GM10248 (cell line): ENCODE measurements at regions not wholly inside any gene's neighbourhood (a gene's known extent, or its start where the extent isn't known, plus 50 kb on each side); places are given as distances from the start of the nearest gene placed in this dataset.

Source experiments
- CTCF ChIA-PET: fragments of 300-600 bp; sonication (Branson Sonifier 250); formaldehyde crosslinking; extraction: SDS; loops from one replicate; lab custom pipeline; 2021; ENCODE audit warnings: antibody characterized with exemption; lab: Yijun Ruan, JAX
- POLR2A ChIA-PET: fragments of 350-650 bp; sonication (Branson Sonifier 250); formaldehyde crosslinking; extraction: SDS; loops from one replicate; lab custom pipeline; 2020; ENCODE audit warnings: antibody characterized with exemption; lab: Yijun Ruan, JAX
- DNase-seq: peaks from one replicate; pipeline ENCODE4 v3.0.0; 2012; ENCODE audit errors: extremely low spot score
- TF ChIP-seq, protein P1 (sequence below): IDR thresholded peaks from 2 replicates; pipeline ENCODE4 v1.5.1; 2012; ENCODE audit warnings: mild to moderate bottlenecking, low read depth; ENCODE audit errors: extremely low read depth, missing control alignments, control extremely low read depth

DNA sequence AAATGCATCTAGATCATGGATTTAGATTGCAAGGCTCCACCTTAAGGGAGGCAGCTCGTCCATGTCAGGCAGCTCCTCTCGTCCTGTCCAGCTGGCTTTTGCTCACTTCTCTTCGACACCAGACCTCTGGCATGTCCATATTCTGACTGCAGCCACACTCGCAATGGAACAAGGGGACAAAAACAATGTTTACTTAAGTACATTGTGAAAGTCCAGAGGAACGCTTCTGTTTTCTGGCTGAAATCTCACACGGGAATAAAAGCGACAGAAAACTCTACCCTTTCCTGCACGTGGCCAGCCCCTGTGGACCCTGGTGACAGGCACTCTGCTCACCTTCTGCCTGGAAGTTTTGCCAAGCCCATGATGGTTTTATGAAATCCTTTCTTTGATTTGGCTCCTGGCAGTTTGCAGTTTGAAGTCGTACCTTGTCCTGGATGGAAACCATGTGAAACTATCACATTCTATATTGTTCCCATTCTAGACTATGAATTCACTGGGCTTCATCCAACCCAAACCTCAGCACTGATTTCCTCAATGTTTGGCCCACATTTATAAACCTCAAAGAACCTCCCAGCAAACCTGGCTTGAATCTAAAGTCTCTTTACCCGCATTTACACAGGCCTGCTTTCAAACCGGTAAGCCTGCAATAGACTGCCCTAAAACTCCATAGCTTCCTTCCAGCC, 134.3 kb upstream of the PIEZO2 start:
- ChIA-PET CTCF (interaction anchor here (2.5 kb wide), 1 partner anchor 27 kb away, joined by 5 read pairs; no protein-coding TSS in a partner anchor), POLR2A (no interaction called here)
- TF ChIP-seq, protein P1, sequence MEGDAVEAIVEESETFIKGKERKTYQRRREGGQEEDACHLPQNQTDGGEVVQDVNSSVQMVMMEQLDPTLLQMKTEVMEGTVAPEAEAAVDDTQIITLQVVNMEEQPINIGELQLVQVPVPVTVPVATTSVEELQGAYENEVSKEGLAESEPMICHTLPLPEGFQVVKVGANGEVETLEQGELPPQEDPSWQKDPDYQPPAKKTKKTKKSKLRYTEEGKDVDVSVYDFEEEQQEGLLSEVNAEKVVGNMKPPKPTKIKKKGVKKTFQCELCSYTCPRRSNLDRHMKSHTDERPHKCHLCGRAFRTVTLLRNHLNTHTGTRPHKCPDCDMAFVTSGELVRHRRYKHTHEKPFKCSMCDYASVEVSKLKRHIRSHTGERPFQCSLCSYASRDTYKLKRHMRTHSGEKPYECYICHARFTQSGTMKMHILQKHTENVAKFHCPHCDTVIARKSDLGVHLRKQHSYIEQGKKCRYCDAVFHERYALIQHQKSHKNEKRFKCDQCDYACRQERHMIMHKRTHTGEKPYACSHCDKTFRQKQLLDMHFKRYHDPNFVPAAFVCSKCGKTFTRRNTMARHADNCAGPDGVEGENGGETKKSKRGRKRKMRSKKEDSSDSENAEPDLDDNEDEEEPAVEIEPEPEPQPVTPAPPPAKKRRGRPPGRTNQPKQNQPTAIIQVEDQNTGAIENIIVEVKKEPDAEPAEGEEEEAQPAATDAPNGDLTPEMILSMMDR = no peak
- DNase-seq = no peak

DNA sequence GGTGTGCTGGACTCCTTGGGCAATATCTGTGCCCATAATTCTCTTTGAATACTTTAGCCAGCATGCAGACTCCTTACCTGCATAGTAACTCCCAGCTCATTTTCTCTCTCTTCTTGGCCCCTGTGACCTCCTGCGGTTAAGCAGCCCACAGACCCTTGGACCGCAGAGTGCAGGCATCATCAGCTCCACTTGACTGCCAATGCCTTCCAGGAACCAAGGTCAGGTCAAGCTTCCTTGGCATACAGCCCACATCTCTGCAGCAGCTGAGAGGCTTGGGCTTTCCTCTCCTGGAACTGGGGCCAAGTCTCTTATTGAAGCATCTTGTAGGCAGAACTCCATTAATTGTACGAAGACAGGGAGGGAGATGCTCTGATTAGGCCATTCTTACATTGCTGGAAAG, 130.1 kb upstream of the PIEZO2 start:
- TF ChIP-seq, protein P1 = no peak
- CTCF ChIA-PET = interaction anchor here (1.2 to 1.7 kb wide), 2 partner anchors 11 kb away, joined by 3 to 4 read pairs; no protein-coding TSS in a partner anchor
- POLR2A ChIA-PET = no interaction called here
- DNase-seq = no peak

DNA sequence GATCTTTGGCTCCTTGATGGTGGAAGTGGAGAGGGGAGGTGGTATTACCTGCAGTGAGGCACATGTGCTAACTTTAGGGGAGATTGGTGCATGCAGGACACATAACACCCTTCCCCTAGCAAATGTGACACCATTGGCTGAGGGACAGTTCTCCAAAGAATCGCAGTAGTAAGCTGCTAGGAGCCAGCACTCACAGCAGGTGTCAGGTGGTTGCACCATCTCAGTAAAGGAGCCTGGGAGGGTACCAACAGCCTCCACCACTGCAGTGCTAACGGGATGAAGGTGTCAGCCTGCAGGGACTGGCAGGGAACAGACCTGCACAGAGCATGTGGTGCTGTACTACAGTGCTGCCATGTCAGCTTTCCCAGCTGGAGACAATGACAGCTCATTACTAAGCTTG, 127.3 kb upstream of the PIEZO2 start:
- DNase-seq = no peak
- ChIA-PET CTCF (no interaction called here), POLR2A (no interaction called here)
- TF ChIP-seq, protein P1 = no peak

DNA sequence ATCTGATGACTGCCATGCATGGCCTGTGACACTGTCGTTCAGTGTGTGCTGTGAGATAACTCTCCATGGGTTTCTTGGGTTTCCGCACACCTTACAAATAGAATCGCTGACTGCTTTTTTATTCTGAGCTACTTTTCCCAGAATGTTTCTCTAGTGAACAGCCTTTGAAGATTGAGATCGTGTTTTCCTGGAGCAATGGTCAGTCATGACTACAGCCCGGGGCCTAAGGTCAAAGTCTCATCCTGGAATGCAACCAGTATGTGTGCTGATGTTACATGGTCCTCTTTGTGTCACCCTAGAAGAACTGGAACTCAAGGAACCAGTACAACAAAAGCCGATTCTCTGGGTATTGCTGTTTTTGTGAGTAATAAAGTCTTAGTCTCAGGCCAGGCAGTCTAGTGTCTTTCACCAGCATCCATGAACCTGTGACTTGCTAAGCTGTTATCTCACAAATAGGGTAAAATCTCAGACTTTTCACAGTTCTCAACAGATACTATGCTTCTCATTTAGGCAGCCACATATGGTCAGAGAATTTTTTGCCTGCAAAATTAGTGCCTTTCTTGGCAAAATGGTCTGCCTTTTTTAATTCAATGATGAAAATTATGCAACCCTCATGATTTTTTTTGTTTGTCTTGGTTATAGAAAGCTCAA, 124.9 kb upstream of the PIEZO2 start:
- POLR2A ChIA-PET = no interaction called here
- CTCF ChIA-PET = interaction anchor here (0.6 to 1.6 kb wide), 3 partner anchors 9 to 245 kb away, joined by 3 to 5 read pairs (median 3); no protein-coding TSS in a partner anchor
- TF ChIP-seq, protein P1 = no peak

DNA sequence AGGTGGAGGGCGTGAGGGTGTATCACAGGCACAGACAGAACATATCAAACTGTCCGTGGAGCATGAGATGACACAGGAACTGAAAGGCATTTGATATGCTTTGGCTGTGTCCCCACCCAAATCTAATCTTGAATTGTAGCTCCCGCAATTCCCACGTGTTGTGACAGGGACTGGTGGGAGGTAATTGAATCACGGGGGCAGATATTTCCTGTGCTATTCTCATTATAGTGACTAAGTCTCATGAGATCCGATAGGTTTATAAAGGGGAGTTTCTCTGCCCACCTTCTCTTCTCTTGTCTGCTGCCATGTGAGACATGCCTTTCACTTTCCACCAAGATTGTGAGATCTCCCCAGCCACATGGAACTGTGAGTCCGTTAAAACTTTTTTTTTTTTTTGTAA, 123.1 kb upstream of the PIEZO2 start:
- ChIA-PET CTCF (interaction anchor here (1.0 kb wide), 1 partner anchor 22 kb away, joined by 5 read pairs; no protein-coding TSS in a partner anchor), POLR2A (no interaction called here)
- no peak for DNase-seq
- TF ChIP-seq, protein P1 = no peak

More for the DNA sequence above, 124.9 kb upstream of the PIEZO2 start:
- no peak for DNase-seq

DNA sequence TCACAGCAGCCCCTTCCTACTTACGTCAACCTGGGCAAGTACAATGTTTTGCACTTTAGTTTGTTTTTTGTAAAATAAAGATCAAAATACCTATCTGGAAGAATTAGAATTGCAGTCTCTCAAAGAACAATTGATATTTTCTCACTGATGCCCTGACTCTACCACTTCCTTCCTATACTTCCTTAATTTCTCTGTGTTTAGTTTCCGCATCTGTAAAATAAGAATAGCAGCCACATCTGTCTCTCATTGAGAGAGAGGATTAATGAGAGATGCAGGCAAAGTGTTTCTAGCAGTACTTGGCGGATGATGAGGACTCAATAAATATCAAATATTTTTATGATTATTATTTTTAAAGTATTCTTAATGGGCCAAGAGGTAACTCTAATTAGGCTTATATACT, 122.6 kb upstream of the PIEZO2 start:
- DNase-seq = no peak

More for the DNA sequence above, 122.6 kb upstream of the PIEZO2 start:
- ChIA-PET POLR2A (no interaction called here), CTCF (no interaction called here)
- TF ChIP-seq, protein P1 = no peak
